ENCODE measurements at regions not wholly inside any gene's neighbourhood (a gene's known extent, or its start where the extent isn't known, plus 50 kb on each side); places are given as distances from the start of the nearest gene placed in this dataset.
"Not testable (repeated sequence)": the region's sequence is repeated elsewhere in the genome, so short reads cannot be mapped to it uniquely, and the experiment has no call there.

- not testable (repeated sequence) for TF ChIP-seq POLR2A, CTCF (IDR thresholded peaks at IDR 0.05)
These were observed 258.8 kb upstream of the PRKX start for GRCh38 chrX:3972104-3972858.

Data from Peyer's patch (tissue), 4 donors.